HepG2 (cell line): ENCODE measurements at regions not wholly inside any gene's neighbourhood (a gene's known extent, or its start where the extent isn't known, plus 50 kb on each side); places are given as distances from the start of the nearest gene placed in this dataset.

Experiments used
- ATAC-seq: fragments of 200-7000 bp; cut with Tn5 transposase; 3 replicates; pipeline ENCODE4 v1.9.1; 2020; ENCODE audit warnings: mild to moderate bottlenecking, moderate library complexity
- BruUV-seq: library from RNA; stranded (reverse); fragments of 400-500 nt; replicated peaks from 2 replicates; lab custom pipeline; 2021; lab: Mats Ljungman, UMichigan
- CTCF ChIA-PET: fragments of 300-600 bp; formaldehyde crosslinking; extraction: SDS; loops from one replicate; lab custom pipeline; 2021; ENCODE audit warnings: low total read pairs, inconsistent platforms, low intra/inter-chr PET ratio; lab: Yijun Ruan, JAX
- POLR2A ChIA-PET: fragments of 350-600 bp; sonication (Branson Sonifier 250); formaldehyde crosslinking; loops from one replicate; lab custom pipeline; 2020; ENCODE audit warnings: antibody characterized with exemption, inconsistent platforms; lab: Yijun Ruan, JAX
- DNase-seq: peaks from one replicate; pipeline ENCODE4 v3.0.0-alpha.2; 2015; ENCODE audit warnings: low spot score
- FAIRE-seq: peaks from 3 replicates; lab custom pipeline; 2011; peaks lifted over from hg19 to GRCh38; lab: Jason Lieb, UNC
- H2AFZ ChIP-seq: one replicate; pipeline ENCODE4 v1.6.1; 2011; ENCODE audit warnings: low read length, inconsistent platforms
- H3K27ac ChIP-seq: fragments of 300-600 bp; 3 replicates; pipeline ENCODE4 v1.8.0; 2011; ENCODE audit warnings: mixed run types, mild to moderate bottlenecking, mixed read lengths, low read length, inconsistent platforms; ENCODE audit not compliant: insufficient read depth; ENCODE audit errors: extremely low read length
- H3K27me3 ChIP-seq, 2 experiments: fragments of 200-600 bp in 1 of 2; 2 replicates in 1 of 2; 3 replicates in 1 of 2; pipeline versions ENCODE4 v1.6.0 to v1.8.0; 2011; ENCODE audit warnings: low read length in 2 of 2, mild to moderate bottlenecking in 2 of 2, moderate library complexity in 2 of 2, inconsistent platforms in 1 of 2; ENCODE audit not compliant: insufficient read depth in 2 of 2, control insufficient read depth in 1 of 2
- H3K36me3 ChIP-seq, 2 experiments: fragments of 200-600 bp in 1 of 2; replicated peaks in 1 of 2; 2 replicates in 1 of 2; 3 replicates in 1 of 2; pipeline versions ENCODE4 v1.5.1 to v1.8.0; 2011; ENCODE audit warnings: low read length in 2 of 2, inconsistent platforms in 1 of 2; ENCODE audit not compliant: insufficient read depth in 2 of 2, control insufficient read depth in 1 of 2
- H3K4me1 ChIP-seq: 2 replicates; pipeline ENCODE4 v1.5.1; 2012; ENCODE audit warnings: low read length, inconsistent platforms; ENCODE audit not compliant: insufficient read depth
- H3K4me2 ChIP-seq: 2 replicates; pipeline ENCODE4 v1.6.0; 2011; ENCODE audit warnings: low read depth, low read length, inconsistent platforms
- H3K4me3 ChIP-seq, 3 experiments: fragments of 200-600 bp in 1 of 3; sonication (generic), shearing (Covaris generic) in 1 of 3; replicated peaks in 1 of 3; 2 replicates each; pipeline ENCODE4 v1.5.1; 2011 to 2016; ENCODE audit warnings: low read length in 3 of 3, inconsistent platforms in 2 of 3, low read depth in 2 of 3, mild to moderate bottlenecking in 2 of 3, control low read depth in 1 of 3, mixed read lengths in 1 of 3; ENCODE audit not compliant: insufficient read depth in 1 of 3
- H3K79me2 ChIP-seq: one replicate; pipeline ENCODE4 v1.6.1; 2011; ENCODE audit warnings: low read length, inconsistent platforms; ENCODE audit not compliant: insufficient read depth
- H3K9ac ChIP-seq: 2 replicates; pipeline ENCODE4 v1.6.0; 2011; ENCODE audit warnings: mild to moderate bottlenecking, low read depth, low read length, inconsistent platforms; ENCODE audit not compliant: insufficient read depth
- H3K9me3 ChIP-seq: 2 replicates; pipeline ENCODE4 v1.5.1; 2012; ENCODE audit warnings: mild to moderate bottlenecking, low read length
- H4K20me1 ChIP-seq: 2 replicates; pipeline ENCODE4 v1.6.0; 2011; ENCODE audit warnings: inconsistent platforms, mild to moderate bottlenecking, low read length, moderate library complexity; ENCODE audit not compliant: insufficient read depth
- AKAP8 ChIP-seq: sonication (generic); formaldehyde crosslinking; IDR thresholded peaks from 2 replicates; pipeline ENCODE4 v1.5.1; 2020; ENCODE audit warnings: mild to moderate bottlenecking, missing genetic modification reagents
- EP300 ChIP-seq, 3 experiments: sonication (generic) in 1 of 3; formaldehyde crosslinking in 1 of 3; IDR thresholded peaks; 2 replicates each; pipeline versions ENCODE4 v1.5.1 to v1.6.1; 2011 to 2020; ENCODE audit warnings: low read depth in 2 of 3, low read length in 2 of 3, borderline replicate concordance in 1 of 3, improper control_type of control experiment in 1 of 3, mild to moderate bottlenecking in 1 of 3, missing genetic modification reagents in 1 of 3, moderate library complexity in 1 of 3
- GATA4 ChIP-seq: sonication (generic); IDR thresholded peaks from 2 replicates; pipeline ENCODE4 v1.6.1; 2016; ENCODE audit warnings: antibody characterized with exemption, low read depth, borderline replicate concordance
- KAT2B ChIP-seq: fragments of 150-350 bp; IDR thresholded peaks from 2 replicates; pipeline ENCODE4 v1.6.1; 2014; ENCODE audit warnings: low read depth, low read length, borderline replicate concordance
- MED13 ChIP-seq: sonication (generic); formaldehyde crosslinking; IDR thresholded peaks from 2 replicates; pipeline ENCODE4 v1.5.0; 2020; ENCODE audit warnings: missing genetic modification reagents
- MIXL1 ChIP-seq: IDR thresholded peaks from 2 replicates; pipeline ENCODE4 v1.6.1; 2016
- MTA3 ChIP-seq: sonication (generic); formaldehyde crosslinking; IDR thresholded peaks from 2 replicates; pipeline ENCODE4 v1.4.0; 2020; ENCODE audit warnings: missing genetic modification reagents
- NRL ChIP-seq: sonication (generic); formaldehyde crosslinking; IDR thresholded peaks from 2 replicates; pipeline ENCODE4 v1.5.0; 2020; ENCODE audit warnings: missing genetic modification reagents, mild to moderate bottlenecking, moderate library complexity, borderline replicate concordance
- PLRG1 ChIP-seq: fragments of 450-650 bp; conservative IDR thresholded peaks from 2 replicates; pipeline ENCODE4 v1.6.1; 2016
- RAD51 ChIP-seq: fragments of 450-650 bp; IDR thresholded peaks from 2 replicates; pipeline ENCODE4 v1.6.1; 2016; ENCODE audit warnings: borderline replicate concordance
- RFXAP ChIP-seq: sonication (generic); formaldehyde crosslinking; IDR thresholded peaks from 2 replicates; pipeline ENCODE4 v1.4.0; 2020; ENCODE audit warnings: missing genetic modification reagents, borderline replicate concordance
- ZMYM3 ChIP-seq: sonication (generic); formaldehyde crosslinking; IDR thresholded peaks from 2 replicates; pipeline ENCODE4 v1.5.1; 2020; ENCODE audit warnings: mild to moderate bottlenecking, missing genetic modification reagents
- ZNF256 ChIP-seq: sonication (generic); formaldehyde crosslinking; conservative IDR thresholded peaks from 2 replicates; pipeline ENCODE4 v1.4.0; 2020; ENCODE audit warnings: missing genetic modification reagents
- ZNF83 ChIP-seq: sonication (generic); formaldehyde crosslinking; IDR thresholded peaks from 2 replicates; pipeline ENCODE4 v1.4.0; 2020; ENCODE audit warnings: missing genetic modification reagents, mild to moderate bottlenecking, borderline replicate concordance
- WGBS: methylation state at CpG from one replicate; pipeline ENCODE4 v1.1.6; 2017; ENCODE audit warnings: low lambda C conversion rate; 5-methylcytosine and 5-hydroxymethylcytosine counted together
- in situ Hi-C: cut with HindIII; loops from 2 replicates; pipeline ENCODE4 v1.10.0; 2017; ENCODE audit warnings: low pct_unique_long_range_greater_than_20kb; ENCODE audit not compliant: extremely low pct_ligation_motif_present
- intact Hi-C: fragments of 100-400 bp; cut with micrococcal nuclease; formaldehyde crosslinking; loops from one replicate; pipeline ENCODE4 v1.10.0; 2022; ENCODE audit not compliant: unreplicated experiment
- TF ChIP-seq, protein P1 (sequence below), 2 experiments: fragments of 450-650 bp in 1 of 2; sonication (generic) in 1 of 2; formaldehyde crosslinking; IDR thresholded peaks; 2 replicates each; pipeline versions ENCODE4 v1.5.0 to v1.8.0; 2020 to 2022; ENCODE audit warnings: mild to moderate bottlenecking in 1 of 2, missing genetic modification reagents in 1 of 2
- TF ChIP-seq, protein P2 (sequence below): sonication (generic); formaldehyde crosslinking; IDR thresholded peaks from 2 replicates; pipeline ENCODE4 v1.4.0; 2020; ENCODE audit warnings: missing genetic modification reagents, mild to moderate bottlenecking, borderline replicate concordance
- TF ChIP-seq, protein P3 (sequence below): sonication (generic); formaldehyde crosslinking; IDR thresholded peaks from 2 replicates; pipeline ENCODE4 v1.5.1; 2020; ENCODE audit warnings: missing genetic modification reagents, mild to moderate bottlenecking, borderline replicate concordance
- TF ChIP-seq, protein P4 (sequence below): IDR thresholded peaks from 2 replicates; pipeline ENCODE4 v1.6.1; 2016

DNA sequence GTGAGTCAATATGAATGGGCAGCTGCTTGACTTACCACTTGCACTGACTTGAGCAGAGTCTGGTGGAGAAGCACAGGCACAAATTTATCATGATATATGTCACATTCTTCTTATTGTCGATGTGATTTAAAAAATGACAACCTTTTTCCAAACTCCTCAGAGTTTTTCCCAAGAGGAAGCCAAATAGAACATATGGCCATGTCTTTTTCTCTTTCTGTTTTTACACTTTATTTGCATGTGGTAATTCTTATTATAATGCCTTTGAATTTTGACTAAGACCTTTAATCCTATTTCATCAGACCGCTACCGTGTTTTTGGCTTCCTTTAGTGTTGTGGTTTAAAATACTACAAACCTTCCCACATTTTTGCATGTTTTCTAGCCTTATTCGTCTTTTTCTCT is 666.2 kb downstream of the PDCD6IP start:
- Histone ChIP-seq H3K4me2 (no peak overlapping the region), H3K36me3 (no peaks in the 10 kb centered on the region), H2AFZ (no peak overlapping the region), H4K20me1 (no peaks in the 10 kb centered on the region), H3K9ac (no peak overlapping the region), H3K4me3 (no peak overlapping the region), H3K27me3 (no peaks in the 10 kb centered on the region), H3K27ac (no peak overlapping the region), H3K79me2 (no peaks in the 10 kb centered on the region), H3K4me1 (no peaks in the 10 kb centered on the region), H3K9me3 (peaks cover 56% of the 10 kb centered on the region)
- TF ChIP-seq EP300 (IDR thresholded peaks at IDR 0.05; ENCODE audit: low read depth in 2 of 2, low read length in 2 of 2) (no peak), EP300 (CRISPR knock-in tag; IDR thresholded peaks at IDR 0.05; ENCODE audit: borderline replicate concordance) (no peak), MED13 (CRISPR knock-in tag) (no peak), NRL (CRISPR knock-in tag) (no peak), RAD51 (no peak), AKAP8 (CRISPR knock-in tag) (no peak), GATA4 (no peak), RFXAP (CRISPR knock-in tag) (no peak), ZNF83 (CRISPR knock-in tag) (no peak), ZMYM3 (CRISPR knock-in tag) (no peak), MIXL1 (CRISPR knock-in tag) (no peak), ZNF256 (no peak), KAT2B (no peak), MTA3 (CRISPR knock-in tag) (no peak), PLRG1 (no peak)
- TF ChIP-seq, protein P1, sequence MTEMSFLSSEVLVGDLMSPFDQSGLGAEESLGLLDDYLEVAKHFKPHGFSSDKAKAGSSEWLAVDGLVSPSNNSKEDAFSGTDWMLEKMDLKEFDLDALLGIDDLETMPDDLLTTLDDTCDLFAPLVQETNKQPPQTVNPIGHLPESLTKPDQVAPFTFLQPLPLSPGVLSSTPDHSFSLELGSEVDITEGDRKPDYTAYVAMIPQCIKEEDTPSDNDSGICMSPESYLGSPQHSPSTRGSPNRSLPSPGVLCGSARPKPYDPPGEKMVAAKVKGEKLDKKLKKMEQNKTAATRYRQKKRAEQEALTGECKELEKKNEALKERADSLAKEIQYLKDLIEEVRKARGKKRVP (CRISPR knock-in tag; IDR thresholded peaks at IDR 0.05): no peak
- TF ChIP-seq, protein P2, sequence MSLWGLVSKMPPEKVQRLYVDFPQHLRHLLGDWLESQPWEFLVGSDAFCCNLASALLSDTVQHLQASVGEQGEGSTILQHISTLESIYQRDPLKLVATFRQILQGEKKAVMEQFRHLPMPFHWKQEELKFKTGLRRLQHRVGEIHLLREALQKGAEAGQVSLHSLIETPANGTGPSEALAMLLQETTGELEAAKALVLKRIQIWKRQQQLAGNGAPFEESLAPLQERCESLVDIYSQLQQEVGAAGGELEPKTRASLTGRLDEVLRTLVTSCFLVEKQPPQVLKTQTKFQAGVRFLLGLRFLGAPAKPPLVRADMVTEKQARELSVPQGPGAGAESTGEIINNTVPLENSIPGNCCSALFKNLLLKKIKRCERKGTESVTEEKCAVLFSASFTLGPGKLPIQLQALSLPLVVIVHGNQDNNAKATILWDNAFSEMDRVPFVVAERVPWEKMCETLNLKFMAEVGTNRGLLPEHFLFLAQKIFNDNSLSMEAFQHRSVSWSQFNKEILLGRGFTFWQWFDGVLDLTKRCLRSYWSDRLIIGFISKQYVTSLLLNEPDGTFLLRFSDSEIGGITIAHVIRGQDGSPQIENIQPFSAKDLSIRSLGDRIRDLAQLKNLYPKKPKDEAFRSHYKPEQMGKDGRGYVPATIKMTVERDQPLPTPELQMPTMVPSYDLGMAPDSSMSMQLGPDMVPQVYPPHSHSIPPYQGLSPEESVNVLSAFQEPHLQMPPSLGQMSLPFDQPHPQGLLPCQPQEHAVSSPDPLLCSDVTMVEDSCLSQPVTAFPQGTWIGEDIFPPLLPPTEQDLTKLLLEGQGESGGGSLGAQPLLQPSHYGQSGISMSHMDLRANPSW (CRISPR knock-in tag): no peak
- TF ChIP-seq, protein P3, sequence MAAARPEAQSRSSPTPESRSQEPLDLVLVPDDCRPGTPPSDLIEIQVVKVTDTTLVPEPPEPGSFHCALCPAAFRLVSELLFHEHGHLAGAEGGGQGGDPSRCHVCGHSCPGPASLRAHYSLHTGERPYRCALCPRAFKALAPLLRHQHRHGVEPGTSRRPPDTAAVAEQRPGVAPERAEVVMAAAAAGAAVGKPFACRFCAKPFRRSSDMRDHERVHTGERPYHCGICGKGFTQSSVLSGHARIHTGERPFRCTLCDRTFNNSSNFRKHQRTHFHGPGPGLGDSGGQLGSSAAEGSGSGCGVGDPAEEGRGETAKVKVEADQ (CRISPR knock-in tag): no peak
- TF ChIP-seq, protein P4, sequence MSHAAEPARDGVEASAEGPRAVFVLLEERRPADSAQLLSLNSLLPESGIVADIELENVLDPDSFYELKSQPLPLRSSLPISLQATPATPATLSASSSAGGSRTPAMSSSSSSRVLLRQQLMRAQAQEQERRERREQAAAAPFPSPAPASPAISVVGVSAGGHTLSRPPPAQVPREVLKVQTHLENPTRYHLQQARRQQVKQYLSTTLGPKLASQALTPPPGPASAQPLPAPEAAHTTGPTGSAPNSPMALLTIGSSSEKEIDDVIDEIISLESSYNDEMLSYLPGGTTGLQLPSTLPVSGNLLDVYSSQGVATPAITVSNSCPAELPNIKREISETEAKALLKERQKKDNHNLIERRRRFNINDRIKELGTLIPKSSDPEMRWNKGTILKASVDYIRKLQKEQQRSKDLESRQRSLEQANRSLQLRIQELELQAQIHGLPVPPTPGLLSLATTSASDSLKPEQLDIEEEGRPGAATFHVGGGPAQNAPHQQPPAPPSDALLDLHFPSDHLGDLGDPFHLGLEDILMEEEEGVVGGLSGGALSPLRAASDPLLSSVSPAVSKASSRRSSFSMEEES (CRISPR knock-in tag): no peak
- in situ Hi-C loops (no loop called here), intact Hi-C loops (no loop called here)
- no TSS peak for BruUV-seq
- ATAC-seq (no peak), FAIRE-seq (no peak), DNase-seq (no peak)
- POLR2A ChIA-PET: no interaction called here
- WGBS: 16% methylated on average over 4 of the region's 4 CpGs
- CTCF ChIA-PET: no interaction called here
